HL-60 (cell line): ENCODE measurements at regions not wholly inside any gene's neighbourhood (a gene's known extent, or its start where the extent isn't known, plus 50 kb on each side); places are given as distances from the start of the nearest gene placed in this dataset.

ENCODE experiments used
- DNase-seq, 2 experiments: peaks; one replicate each; pipeline ENCODE4 v3.0.0-alpha.2; 2010 to 2020; ENCODE audit warnings: low read depth in 1 of 2, low spot score in 1 of 2
- H3K27ac ChIP-seq: fragments of 250-450 bp; sonication (Bioruptor Pico); replicated peaks from 2 replicates; pipeline ENCODE4 v1.5.1; 2020; ENCODE audit warnings: mild to moderate bottlenecking, moderate library complexity
- H3K27me3 ChIP-seq: fragments of 250-450 bp; sonication (Bioruptor Pico); 2 replicates; pipeline ENCODE4 v1.5.1; 2021; ENCODE audit warnings: mild to moderate bottlenecking, moderate library complexity; ENCODE audit not compliant: insufficient read depth, poor library complexity, severe bottlenecking
- H3K4me3 ChIP-seq: replicated peaks from 2 replicates; pipeline ENCODE4 v1.5.1; 2011; ENCODE audit warnings: mild to moderate bottlenecking, control low read depth, low read length; ENCODE audit not compliant: insufficient read depth
- CTCF ChIP-seq: IDR thresholded peaks from one replicate; pipeline ENCODE4 v1.5.1; 2011; ENCODE audit warnings: low read length, control low read depth, inconsistent platforms; ENCODE audit not compliant: insufficient read depth
- GABPA ChIP-seq: IDR thresholded peaks from 2 replicates; pipeline ENCODE4 v1.6.1; 2012; ENCODE audit warnings: low read depth
- POLR2AphosphoS5 ChIP-seq: IDR thresholded peaks from 2 replicates; pipeline ENCODE4 v1.6.1; 2012; ENCODE audit warnings: low read depth
- REST ChIP-seq: IDR thresholded peaks from 2 replicates; pipeline ENCODE4 v1.6.1; 2012; ENCODE audit warnings: low read depth; ENCODE audit not compliant: insufficient replicate concordance
- SPI1 ChIP-seq: IDR thresholded peaks from 2 replicates; pipeline ENCODE4 v1.6.1; 2012; ENCODE audit warnings: low read depth, mild to moderate bottlenecking, borderline replicate concordance

GRCh38 chr9:78573669-78574068 lies 276.7 kb downstream of the PSAT1 start:
- DNase-seq: no peak
- TF ChIP-seq POLR2AphosphoS5 (no peak), GABPA (no peak), SPI1 (no peak), CTCF (no peak), REST (no peak)
- peaks cover 6% of the 10 kb centered on the region for H3K27me3 ChIP-seq
- H3K4me3 ChIP-seq: no peak overlapping the region
- no peak overlapping the region for H3K27ac ChIP-seq

- no peak for DNase-seq
- no peak overlapping the region for H3K4me3 ChIP-seq
Observed at GRCh38 chr9:78574354-78575045, 277.6 kb downstream of the PSAT1 start.

More at GRCh38 chr9:78574354-78575045, 277.6 kb downstream of the PSAT1 start:
- Histone ChIP-seq H3K27me3 (peaks cover 6% of the 10 kb centered on the region), H3K27ac (no peak overlapping the region)
- no peak for TF ChIP-seq POLR2AphosphoS5
- no peak for TF ChIP-seq REST
- TF ChIP-seq GABPA: no peak
- TF ChIP-seq CTCF: no peak
- no peak for TF ChIP-seq SPI1
